ENCODE measurements at regions not wholly inside any gene's neighbourhood (a gene's known extent, or its start where the extent isn't known, plus 50 kb on each side); places are given as distances from the start of the nearest gene placed in this dataset.

DNA sequence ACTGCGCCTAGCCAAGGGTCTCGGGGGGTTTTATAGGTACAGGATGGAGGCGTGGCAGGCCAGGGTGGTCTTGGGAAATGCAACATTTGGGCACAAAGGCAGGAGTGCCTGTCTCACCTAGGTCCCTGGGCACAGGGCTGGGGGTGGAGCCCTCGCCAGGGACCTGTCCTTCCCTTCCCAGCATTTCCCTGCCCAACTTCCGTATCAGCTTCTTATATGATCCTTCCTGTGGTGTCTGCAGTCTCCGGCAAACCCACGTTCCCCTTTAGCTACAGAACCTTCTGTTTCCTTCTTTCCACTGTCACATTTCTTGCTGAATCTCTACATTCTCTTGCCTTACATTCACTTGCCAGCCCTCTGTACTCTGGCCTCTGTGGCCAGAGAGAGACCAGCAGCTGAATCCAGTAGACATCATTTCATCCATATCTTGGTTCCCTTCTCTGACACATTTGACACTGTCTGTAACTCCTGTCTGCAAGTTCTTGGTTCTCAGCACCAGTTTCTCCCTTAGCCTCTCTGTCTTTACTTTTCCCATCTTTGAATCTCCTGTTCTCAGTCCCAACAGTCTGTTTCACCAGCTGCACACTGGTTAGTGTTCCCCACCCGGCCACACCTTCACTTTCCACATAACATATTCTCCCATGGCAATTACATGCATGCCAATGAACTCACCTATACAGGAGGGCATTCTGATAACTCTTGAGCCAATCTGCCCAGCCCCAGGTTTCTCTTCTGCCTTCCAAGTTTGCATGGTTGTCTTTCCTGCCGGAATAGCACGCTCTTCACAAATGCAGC, 134.7 kb upstream of the ZNF608 start:
- DNase-seq = no peak
- no peak overlapping the region for H3K4me3 ChIP-seq (replicated peaks in 1 of 3)
- H3K9me3 ChIP-seq = no peaks in the 10 kb centered on the region
- H3K36me3 ChIP-seq = no peaks in the 10 kb centered on the region
- H3K27ac ChIP-seq = no peak overlapping the region
- 85 to 95% methylated on average over 10 of the region's 10 CpGs for WGBS, 2 donors
- no peaks in the 10 kb centered on the region for H3K27me3 ChIP-seq
- H3K4me1 ChIP-seq = no peaks in the 10 kb centered on the region
- TF ChIP-seq, protein P1, sequence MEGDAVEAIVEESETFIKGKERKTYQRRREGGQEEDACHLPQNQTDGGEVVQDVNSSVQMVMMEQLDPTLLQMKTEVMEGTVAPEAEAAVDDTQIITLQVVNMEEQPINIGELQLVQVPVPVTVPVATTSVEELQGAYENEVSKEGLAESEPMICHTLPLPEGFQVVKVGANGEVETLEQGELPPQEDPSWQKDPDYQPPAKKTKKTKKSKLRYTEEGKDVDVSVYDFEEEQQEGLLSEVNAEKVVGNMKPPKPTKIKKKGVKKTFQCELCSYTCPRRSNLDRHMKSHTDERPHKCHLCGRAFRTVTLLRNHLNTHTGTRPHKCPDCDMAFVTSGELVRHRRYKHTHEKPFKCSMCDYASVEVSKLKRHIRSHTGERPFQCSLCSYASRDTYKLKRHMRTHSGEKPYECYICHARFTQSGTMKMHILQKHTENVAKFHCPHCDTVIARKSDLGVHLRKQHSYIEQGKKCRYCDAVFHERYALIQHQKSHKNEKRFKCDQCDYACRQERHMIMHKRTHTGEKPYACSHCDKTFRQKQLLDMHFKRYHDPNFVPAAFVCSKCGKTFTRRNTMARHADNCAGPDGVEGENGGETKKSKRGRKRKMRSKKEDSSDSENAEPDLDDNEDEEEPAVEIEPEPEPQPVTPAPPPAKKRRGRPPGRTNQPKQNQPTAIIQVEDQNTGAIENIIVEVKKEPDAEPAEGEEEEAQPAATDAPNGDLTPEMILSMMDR (IDR thresholded peaks at IDR 0.05) = no peak
- no peak for TF ChIP-seq POLR2A (IDR thresholded peaks at IDR 0.05)
- intact Hi-C loops (cut with DNase I) = no loop called here

DNA sequence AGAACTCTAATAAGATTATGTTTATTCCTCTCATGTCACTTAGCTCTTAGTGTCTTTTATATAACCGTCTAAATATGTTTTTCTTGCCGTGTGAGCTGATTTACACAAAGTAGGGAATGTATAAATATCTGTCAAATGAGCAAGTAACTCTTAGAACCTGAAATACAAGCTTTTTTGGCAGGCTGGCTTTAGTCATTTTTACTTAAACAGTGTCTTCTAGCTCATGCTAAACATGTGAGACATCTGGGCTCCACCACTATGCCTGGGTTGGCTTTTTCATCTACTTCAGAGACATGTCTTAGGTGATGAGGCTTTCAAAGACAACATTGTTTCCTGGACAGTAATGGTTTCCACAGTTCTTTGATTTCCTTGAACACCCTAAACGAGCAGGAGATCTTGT, 137.2 kb upstream of the ZNF608 start:
- H3K4me1 ChIP-seq = peaks cover under 1 to 2% of the 10 kb centered on the region in 2 donors
- WGBS, 2 donors = 82% methylated on average over 3 of the region's 3 CpGs
- no peaks in the 10 kb centered on the region for H3K27me3 ChIP-seq
- H3K9me3 ChIP-seq = no peaks in the 10 kb centered on the region
- no peak for DNase-seq
- TF ChIP-seq, protein P1 (IDR thresholded peaks at IDR 0.05) = no peak
- TF ChIP-seq POLR2A (IDR thresholded peaks at IDR 0.05) = no peak
- H3K4me3 ChIP-seq (replicated peaks in 1 of 3) = no peak overlapping the region
- no peaks in the 10 kb centered on the region for H3K36me3 ChIP-seq
- H3K27ac ChIP-seq = no peak overlapping the region
- intact Hi-C loops (cut with DNase I) = no loop called here

DNA sequence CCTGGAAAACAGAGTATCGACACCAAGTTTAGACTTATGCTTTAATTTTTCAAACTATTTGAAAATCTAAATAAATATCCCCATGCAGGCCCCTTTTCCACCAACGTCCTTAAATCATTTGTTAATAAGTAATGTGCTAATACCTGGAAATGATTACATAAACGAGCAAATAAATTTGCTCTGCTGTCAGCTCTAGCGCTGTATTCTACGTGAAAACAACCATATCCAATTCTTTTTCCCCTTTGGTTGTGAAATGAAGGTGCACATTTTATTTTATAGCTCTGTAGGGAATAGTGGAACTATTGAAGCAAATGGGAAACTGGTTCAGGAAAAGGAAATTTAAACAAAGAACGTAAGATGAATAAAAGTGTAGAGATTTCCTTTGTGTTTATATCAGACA, 137.7 kb upstream of the ZNF608 start:
- intact Hi-C loops (cut with DNase I) = no loop called here
- no peaks in the 10 kb centered on the region for H3K27me3 ChIP-seq
- H3K4me3 ChIP-seq (replicated peaks in 1 of 3) = no peak overlapping the region
- no peak for DNase-seq
- 88 to 90% methylated on average over 6 of the region's 6 CpGs for WGBS, 2 donors
- H3K27ac ChIP-seq = no peak overlapping the region
- H3K9me3 ChIP-seq = no peaks in the 10 kb centered on the region
- no peaks in the 10 kb centered on the region for H3K36me3 ChIP-seq
- TF ChIP-seq POLR2A (IDR thresholded peaks at IDR 0.05) = no peak
- TF ChIP-seq, protein P1 (IDR thresholded peaks at IDR 0.05) = no peak
- peaks cover 5 to 6% of the 10 kb centered on the region in 2 donors for H3K4me1 ChIP-seq

DNA sequence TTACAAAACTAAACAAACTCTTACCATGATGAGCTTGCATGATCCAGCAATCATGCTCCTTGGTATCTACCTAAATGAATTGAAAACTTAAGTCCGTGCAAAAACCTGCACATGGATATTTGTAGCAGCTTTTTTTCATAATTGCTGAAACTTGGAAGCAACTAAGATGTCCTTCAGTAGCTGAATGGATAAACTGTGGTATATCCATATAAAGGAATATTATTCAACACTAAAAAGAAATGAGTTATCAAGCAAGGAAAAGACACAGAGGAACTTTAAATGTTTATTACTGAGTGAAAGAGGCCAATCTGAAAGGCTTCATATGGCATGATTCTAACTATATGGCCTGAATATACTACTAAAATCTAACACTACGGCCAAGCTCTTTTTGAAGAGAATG, 139.1 kb upstream of the ZNF608 start:
- WGBS, 2 donors = 93 to 100% methylated on average over 2 of the region's 2 CpGs
- TF ChIP-seq, protein P1 (IDR thresholded peaks at IDR 0.05) = no peak
- intact Hi-C loops (cut with DNase I) = no loop called here
- Histone ChIP-seq H3K36me3 (no peaks in the 10 kb centered on the region), H3K4me1 (peaks cover 9 to 10% of the 10 kb centered on the region in 2 donors), H3K27me3 (no peaks in the 10 kb centered on the region), H3K27ac (no peak overlapping the region), H3K4me3 (replicated peaks in 1 of 3) (no peak overlapping the region), H3K9me3 (no peaks in the 10 kb centered on the region)
- DNase-seq = no peak

DNA sequence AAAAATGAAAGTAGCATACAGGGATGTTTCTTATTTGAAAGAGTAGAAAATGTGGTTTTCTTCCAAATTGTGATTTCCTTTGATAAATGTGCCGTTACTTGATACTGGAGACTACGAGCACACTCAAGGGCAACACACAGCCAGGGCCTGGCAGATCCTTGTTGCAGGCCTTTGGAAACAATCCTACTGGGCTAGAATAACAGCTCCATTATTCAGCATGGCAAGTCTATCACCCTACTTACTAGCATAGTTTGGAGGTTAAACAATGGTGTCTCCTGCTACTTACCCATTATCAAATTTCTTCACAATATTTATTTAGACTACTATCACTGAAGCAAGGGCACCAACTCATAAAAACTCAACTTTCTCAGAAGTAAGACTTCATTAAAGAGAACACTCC, 140.8 kb upstream of the ZNF608 start:
- Histone ChIP-seq H3K9me3 (no peaks in the 10 kb centered on the region), H3K27ac (no peak overlapping the region), H3K27me3 (no peaks in the 10 kb centered on the region), H3K4me1 (peaks cover 9 to 10% of the 10 kb centered on the region in 2 donors), H3K4me3 (replicated peaks in 1 of 3) (no peak overlapping the region), H3K36me3 (no peaks in the 10 kb centered on the region)
- intact Hi-C loops (cut with DNase I) = no loop called here
- 74 to 79% methylated on average over 2 of the region's 2 CpGs for WGBS, 2 donors
- TF ChIP-seq POLR2A (IDR thresholded peaks at IDR 0.05) = no peak
- TF ChIP-seq, protein P1 (IDR thresholded peaks at IDR 0.05) = no peak
- DNase-seq = peak in 1 of 2 donors; percentile 5
